HG03060 (cell line): ENCODE measurements at regions not wholly inside any gene's neighbourhood (a gene's known extent, or its start where the extent isn't known, plus 50 kb on each side); places are given as distances from the start of the nearest gene placed in this dataset.

Experiments used
- ATAC-seq: cut with Tn5 transposase; IDR thresholded peaks from one replicate; pipeline ENCODE4 v1.9.1; 2021; ENCODE audit warnings: low read depth, moderate number of reproducible peaks; ENCODE audit not compliant: unreplicated experiment

DNA sequence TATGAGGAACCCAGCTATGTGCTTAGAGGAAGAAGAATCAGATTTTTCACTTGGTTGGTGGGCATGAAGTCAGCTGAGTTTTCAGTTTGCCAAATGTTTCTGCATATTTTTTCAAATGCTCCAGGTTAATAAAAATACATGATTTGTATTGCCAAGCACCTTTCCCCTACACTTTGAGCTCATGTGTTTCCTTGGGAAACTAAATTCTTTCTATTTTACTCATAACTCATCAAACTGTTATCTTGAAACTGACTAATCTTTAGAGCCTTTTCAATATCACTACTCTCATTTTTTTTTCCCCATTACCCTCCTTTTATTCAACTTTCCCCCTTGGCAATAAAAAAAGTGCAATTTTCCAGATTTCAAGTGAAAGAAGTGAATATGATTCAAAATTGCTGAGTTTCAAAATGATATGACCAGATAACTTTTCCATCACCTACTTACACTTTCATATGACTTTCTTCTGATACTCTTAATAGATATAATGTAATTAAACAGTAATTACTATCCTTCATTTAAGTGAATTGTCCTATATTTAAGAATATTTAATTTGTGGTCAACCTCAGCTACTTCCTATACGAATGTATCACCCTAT lies 91.9 kb upstream of the SOX6 start:
- ATAC-seq, result no peak

DNA sequence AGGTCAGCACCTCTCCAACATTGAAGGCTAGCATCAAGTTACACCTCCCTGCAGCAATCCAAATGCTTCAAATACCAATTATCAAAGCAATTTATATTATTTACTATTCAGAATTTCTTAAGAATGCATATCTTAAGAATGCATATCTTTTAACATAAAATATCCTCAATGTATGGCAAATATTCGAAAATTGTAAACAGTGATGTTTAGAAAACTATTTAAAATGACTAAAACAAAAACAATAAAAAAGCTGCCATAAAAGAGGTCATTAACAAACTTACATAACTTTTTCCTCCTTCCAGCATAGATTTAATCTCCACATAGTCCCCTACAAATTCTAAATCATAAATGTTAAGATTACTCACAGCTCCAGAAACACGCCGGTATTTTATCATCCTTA lies 85.1 kb upstream of the SOX6 start:
- ATAC-seq, result no peak

DNA sequence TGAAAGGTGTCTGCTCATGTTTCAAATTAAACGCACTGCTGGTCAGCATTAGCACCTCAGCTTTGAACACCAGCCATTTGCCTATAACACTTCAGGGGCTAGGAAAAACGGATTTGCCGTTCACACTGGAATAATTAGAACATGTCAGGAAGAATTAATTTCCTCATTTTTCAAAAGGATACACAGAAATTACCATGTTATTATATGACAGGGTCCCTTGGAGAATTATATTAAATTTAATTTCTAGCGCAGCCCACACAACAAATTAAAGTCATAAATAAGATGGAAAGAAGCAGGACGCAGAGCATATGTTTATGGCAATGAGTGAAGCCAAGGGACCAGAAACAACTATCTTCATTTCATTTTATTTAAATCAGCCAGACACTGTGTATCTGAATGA lies 83.8 kb upstream of the SOX6 start:
- ATAC-seq, result no peak

DNA sequence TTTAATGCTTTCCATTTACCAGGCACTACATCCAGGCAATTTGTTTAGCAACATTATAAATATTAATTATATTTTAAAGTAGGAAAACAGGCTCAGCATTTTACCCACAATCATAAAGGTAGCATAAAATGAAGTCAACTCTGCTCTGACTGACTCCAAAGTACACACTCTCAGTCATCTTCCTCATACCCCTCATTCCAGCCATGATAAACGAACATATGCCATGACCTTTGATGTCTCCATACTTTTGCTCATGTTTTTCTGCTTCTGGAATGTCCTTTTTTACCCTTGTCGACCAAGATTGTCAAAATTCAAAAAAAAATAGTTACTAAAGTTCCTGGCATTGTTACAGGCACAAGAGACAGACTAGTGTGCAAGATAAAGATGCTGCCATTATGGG lies 77.7 kb upstream of the SOX6 start:
- no peak for ATAC-seq

DNA sequence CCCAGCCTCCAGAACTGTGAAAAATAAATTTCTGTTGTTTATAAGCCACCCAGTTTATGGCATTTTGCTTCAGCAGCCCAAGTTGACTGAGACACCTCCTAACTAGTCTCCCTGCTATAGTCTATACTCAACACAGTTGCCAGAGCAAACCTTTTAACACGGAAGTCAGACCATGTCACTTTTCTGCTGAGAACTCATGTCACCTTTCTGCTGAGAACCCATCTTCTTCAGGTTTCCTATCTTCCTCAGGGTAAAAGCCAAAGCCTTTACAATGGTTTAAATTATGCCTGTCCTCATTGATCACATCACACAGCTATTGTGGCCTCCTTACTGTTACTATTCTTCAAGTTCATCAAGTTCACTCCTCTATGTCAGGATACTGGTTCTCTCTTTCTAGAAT lies 74.3 kb upstream of the SOX6 start:
- ATAC-seq, result no peak

DNA sequence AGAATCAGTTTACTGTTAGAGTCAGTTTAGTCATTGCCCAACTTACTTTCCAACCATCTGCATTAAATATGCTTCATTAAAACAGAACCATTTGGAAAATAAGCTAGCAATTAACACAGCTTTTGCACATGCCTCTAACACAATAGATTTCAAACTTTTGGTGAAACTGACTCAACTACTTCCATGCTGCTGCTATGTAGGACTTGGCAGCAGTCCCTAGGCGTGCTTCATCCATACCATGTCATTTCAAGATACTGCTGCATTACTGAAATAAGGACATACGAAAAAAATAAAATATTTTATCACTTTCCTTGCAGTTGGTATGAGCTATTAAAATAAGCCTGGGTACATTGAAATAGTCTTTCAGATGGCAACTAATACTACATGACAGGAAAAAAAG lies 65.5 kb upstream of the SOX6 start:
- no peak for ATAC-seq

DNA sequence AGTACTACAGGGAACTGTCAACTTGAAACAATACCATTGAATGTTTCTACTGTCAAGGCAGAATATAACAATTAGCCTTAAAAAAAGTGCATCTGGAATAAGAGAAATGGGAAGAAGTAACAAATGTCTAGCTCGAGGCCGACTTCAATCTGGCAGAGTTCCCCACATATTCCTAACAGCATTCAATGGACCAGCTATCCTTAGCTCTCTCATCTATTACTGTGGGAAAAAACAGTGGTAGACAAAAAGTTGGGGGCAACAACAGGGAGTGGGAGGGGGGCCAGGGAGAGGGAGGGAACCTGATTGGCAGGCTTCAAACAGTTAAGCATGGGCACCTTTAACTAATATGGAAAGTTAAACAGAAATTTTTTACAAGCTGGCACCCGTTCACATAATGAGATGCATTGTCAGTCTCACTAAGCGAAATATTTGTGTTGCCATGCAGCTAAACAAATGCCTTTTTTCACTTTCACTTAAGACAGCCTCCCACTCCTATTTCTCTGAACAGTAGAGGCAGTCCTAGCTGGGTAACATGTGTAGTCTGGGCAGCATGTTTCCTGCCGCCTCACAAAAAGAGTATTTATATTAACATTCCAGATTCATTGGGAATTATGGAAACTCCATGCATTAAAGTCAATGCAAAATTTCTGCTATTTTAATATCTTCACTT lies 62.2 kb upstream of the SOX6 start:
- ATAC-seq, result no peak

DNA sequence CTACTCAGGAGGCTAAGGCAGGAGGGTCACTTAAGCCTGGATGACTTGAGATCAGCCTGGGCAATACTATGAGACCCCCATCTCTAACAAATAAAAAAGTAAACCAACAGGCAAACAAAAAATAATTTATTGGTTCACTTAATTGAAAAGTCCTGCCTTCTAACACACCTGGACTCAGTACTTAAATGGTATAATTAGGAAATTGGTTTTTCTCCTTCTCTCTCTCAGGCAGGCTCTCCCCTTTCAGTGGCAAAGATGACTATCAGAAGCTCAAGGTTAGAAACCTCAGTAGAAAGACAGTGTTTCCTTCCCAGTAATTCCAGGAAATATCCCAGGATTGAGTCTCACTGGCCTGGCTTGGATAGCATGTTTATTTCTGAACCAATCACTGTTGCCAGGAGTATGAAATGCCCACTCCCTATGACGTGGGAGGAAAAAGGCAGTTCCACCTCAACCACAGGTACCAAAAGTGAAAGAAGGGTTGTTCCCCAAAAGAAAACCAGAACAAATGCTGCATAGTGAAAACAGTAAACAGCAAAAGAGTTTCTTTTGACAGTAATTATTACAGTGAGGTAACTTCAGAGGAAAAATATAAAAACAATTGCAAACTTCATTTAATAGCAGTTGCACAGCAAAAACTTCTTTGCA lies 56.3 kb upstream of the SOX6 start:
- no peak for ATAC-seq

DNA sequence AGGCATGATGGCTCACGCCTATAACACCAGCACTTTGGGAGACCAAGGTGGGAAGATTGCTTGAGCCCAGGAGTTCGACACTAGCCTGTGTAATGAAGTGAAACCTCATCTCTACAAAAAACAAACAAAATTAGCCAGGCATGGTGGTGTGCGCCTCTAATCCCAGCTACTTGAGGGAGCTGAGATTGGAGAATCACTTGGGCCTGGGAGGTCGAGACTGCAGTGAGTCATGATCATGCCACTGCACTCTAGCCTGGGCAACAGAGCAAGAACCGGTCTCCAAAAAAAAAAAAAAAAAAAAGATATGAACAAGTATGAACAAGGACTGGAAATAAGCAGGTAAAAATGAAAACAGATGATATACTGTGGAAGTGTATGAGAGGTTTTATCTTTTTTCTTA lies 54.1 kb upstream of the SOX6 start:
- ATAC-seq, result no peak

DNA sequence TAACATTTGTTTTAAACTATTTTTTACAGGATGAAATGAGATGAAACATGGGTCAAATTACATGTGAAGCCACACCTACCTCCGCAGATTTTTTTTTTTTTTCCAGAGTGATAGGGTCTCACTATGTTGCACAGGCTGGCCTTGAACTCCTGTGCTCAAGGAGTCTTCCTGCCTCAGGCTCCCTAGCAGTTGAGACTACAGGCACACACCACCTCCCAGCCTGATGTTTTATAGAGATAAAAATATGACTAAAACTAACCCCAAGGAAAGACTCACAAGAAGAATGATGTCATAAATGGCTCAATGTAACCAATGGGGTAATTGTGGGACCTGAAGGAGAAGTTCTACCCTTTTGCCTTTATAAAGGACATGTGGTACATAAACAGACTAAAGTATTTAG lies 52.3 kb upstream of the SOX6 start:
- no peak for ATAC-seq

DNA sequence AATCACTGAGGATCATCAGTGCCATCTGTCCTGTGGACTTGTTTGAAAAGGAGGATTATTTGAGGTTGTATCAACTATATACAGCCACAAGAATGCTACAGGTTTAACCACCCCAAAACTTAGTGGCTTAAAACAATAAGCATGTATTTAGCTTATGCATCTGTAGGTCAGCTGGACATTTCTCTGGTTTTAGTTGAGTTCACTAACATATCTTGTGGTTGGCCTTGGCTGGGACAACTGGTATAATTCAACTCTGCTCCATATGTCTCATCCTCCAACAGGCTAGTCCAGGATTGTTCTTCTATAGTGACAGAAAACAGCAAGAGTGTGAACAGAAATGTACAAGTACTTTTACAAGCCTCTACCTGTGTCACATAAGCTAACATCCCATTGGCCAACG lies 49.9 kb upstream of the SOX6 start:
- ATAC-seq, result no peak
